ENCODE measurements at regions not wholly inside any gene's neighbourhood (a gene's known extent, or its start where the extent isn't known, plus 50 kb on each side); places are given as distances from the start of the nearest gene placed in this dataset.
A peak's percentile ranks its signal among the peaks of the same experiment; 100 is the strongest.

DNA sequence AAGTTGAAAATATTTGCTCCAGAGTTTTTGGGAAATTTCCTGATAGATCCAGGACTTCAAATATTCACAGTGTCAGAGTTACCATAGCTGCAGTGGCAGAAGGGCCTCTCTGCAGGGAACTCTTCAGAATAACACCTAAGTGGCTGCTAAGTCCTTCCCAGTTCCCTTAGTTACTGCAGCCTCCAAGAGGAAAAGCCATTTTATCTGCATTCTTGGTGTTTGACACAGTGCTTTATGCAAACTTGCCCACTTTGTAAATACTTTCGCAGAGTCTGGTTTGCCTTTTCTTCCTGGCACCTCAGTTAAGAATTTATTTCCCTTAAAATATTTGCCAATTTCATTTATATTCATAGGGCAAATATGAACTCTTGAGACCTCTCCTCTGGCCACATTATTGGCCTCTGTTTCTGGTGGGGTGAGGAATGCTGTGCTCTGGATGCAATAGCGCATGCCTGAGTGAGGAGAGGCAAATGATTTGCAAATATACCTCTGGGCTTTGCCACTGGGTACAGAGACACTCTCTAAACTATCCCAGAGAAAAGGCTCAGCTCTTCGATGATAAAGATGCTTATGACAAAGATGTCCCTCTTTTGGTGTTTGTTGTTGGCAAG lies 566.3 kb upstream of the NR3C2 start:
- TF ChIP-seq ZC3H10 (CRISPR knock-in tag; IDR thresholded peaks at IDR 0.05), result no peak
- no peak for TF ChIP-seq ZNF565 (CRISPR knock-in tag; conservative IDR thresholded peaks at IDR 0.05; ENCODE audit: low read depth)
- no peak for TF ChIP-seq RARB (CRISPR knock-in tag; IDR thresholded peaks at IDR 0.05)
- no peak for ATAC-seq

GRCh38 chr4:149005191-149005590 lies 563.0 kb upstream of the NR3C2 start:
- ATAC-seq, result no peak
- TF ChIP-seq POU6F1 (CRISPR knock-in tag; IDR thresholded peaks at IDR 0.05; ENCODE audit: borderline replicate concordance, low read depth), result no peak
- no peak for TF ChIP-seq TOX (CRISPR knock-in tag; IDR thresholded peaks at IDR 0.05; ENCODE audit: borderline replicate concordance)
- TF ChIP-seq RARB (CRISPR knock-in tag; IDR thresholded peaks at IDR 0.05), result no peak
- no peak for TF ChIP-seq OSR1 (CRISPR knock-in tag; IDR thresholded peaks at IDR 0.05)
- no peak for TF ChIP-seq ISL1 (CRISPR knock-in tag; IDR thresholded peaks at IDR 0.05)
- no peak for TF ChIP-seq ZFP3 (CRISPR knock-in tag; IDR thresholded peaks at IDR 0.05)
- no peak for TF ChIP-seq BACH2 (CRISPR knock-in tag; IDR thresholded peaks at IDR 0.05; ENCODE audit: borderline replicate concordance)

DNA sequence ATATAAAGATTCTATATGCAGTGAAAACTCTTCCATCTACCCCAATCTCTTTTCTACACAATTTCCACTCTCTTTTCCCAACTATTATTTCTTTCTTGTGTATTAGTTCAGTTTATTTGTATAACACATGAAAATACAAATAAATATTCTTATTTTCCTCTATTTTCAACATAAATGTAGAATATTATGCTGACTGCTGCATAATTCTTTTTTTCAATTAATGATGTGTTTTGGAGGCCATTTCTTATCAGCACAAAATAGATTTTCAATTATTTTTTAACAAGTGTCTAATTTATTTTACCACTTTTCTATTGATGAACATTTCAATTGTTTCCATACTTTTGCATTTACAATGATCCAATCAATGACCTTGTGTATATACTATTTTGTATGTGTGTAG lies 557.7 kb upstream of the NR3C2 start:
- no peak for ATAC-seq
- TF ChIP-seq ZFP3 (CRISPR knock-in tag; IDR thresholded peaks at IDR 0.05), result no peak
- TF ChIP-seq BACH2 (CRISPR knock-in tag; IDR thresholded peaks at IDR 0.05; ENCODE audit: borderline replicate concordance), result no peak
- no peak for TF ChIP-seq OSR1 (CRISPR knock-in tag; IDR thresholded peaks at IDR 0.05)
- no peak for TF ChIP-seq GLIS3 (CRISPR knock-in tag; IDR thresholded peaks at IDR 0.05)
- TF ChIP-seq ESRRG (CRISPR knock-in tag; IDR thresholded peaks at IDR 0.05), result no peak
- TF ChIP-seq, protein P1, sequence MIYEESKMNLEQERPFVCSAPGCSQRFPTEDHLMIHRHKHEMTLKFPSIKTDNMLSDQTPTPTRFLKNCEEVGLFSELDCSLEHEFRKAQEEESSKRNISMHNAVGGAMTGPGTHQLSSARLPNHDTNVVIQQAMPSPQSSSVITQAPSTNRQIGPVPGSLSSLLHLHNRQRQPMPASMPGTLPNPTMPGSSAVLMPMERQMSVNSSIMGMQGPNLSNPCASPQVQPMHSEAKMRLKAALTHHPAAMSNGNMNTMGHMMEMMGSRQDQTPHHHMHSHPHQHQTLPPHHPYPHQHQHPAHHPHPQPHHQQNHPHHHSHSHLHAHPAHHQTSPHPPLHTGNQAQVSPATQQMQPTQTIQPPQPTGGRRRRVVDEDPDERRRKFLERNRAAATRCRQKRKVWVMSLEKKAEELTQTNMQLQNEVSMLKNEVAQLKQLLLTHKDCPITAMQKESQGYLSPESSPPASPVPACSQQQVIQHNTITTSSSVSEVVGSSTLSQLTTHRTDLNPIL (CRISPR knock-in tag; IDR thresholded peaks at IDR 0.05; ENCODE audit: low read depth), result no peak
- no peak for TF ChIP-seq ISL1 (CRISPR knock-in tag; IDR thresholded peaks at IDR 0.05)
- no peak for TF ChIP-seq CSRNP3 (CRISPR knock-in tag; IDR thresholded peaks at IDR 0.05)
- TF ChIP-seq PPARA (CRISPR knock-in tag; IDR thresholded peaks at IDR 0.05; ENCODE audit: borderline replicate concordance), result no peak
- TF ChIP-seq, protein P2, sequence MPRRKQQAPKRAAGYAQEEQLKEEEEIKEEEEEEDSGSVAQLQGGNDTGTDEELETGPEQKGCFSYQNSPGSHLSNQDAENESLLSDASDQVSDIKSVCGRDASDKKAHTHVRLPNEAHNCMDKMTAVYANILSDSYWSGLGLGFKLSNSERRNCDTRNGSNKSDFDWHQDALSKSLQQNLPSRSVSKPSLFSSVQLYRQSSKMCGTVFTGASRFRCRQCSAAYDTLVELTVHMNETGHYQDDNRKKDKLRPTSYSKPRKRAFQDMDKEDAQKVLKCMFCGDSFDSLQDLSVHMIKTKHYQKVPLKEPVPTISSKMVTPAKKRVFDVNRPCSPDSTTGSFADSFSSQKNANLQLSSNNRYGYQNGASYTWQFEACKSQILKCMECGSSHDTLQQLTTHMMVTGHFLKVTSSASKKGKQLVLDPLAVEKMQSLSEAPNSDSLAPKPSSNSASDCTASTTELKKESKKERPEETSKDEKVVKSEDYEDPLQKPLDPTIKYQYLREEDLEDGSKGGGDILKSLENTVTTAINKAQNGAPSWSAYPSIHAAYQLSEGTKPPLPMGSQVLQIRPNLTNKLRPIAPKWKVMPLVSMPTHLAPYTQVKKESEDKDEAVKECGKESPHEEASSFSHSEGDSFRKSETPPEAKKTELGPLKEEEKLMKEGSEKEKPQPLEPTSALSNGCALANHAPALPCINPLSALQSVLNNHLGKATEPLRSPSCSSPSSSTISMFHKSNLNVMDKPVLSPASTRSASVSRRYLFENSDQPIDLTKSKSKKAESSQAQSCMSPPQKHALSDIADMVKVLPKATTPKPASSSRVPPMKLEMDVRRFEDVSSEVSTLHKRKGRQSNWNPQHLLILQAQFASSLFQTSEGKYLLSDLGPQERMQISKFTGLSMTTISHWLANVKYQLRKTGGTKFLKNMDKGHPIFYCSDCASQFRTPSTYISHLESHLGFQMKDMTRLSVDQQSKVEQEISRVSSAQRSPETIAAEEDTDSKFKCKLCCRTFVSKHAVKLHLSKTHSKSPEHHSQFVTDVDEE (CRISPR knock-in tag; IDR thresholded peaks at IDR 0.05), result no peak
- TF ChIP-seq SNAI2 (CRISPR knock-in tag; IDR thresholded peaks at IDR 0.05), result no peak
- TF ChIP-seq ARNTL (CRISPR knock-in tag; IDR thresholded peaks at IDR 0.05; ENCODE audit: borderline replicate concordance, low read depth), result no peak
- TF ChIP-seq POU6F1 (CRISPR knock-in tag; IDR thresholded peaks at IDR 0.05; ENCODE audit: borderline replicate concordance, low read depth), result no peak
- TF ChIP-seq TCF4 (CRISPR knock-in tag; IDR thresholded peaks at IDR 0.05; ENCODE audit: borderline replicate concordance), result no peak
- TF ChIP-seq TOX (CRISPR knock-in tag; IDR thresholded peaks at IDR 0.05; ENCODE audit: borderline replicate concordance), result no peak

GRCh38 chr4:148998719-148999118 lies 556.5 kb upstream of the NR3C2 start:
- TF ChIP-seq ISL1 (CRISPR knock-in tag; IDR thresholded peaks at IDR 0.05) (no peak), POU6F1 (CRISPR knock-in tag; IDR thresholded peaks at IDR 0.05; ENCODE audit: borderline replicate concordance, low read depth) (no peak), PPARA (CRISPR knock-in tag; IDR thresholded peaks at IDR 0.05; ENCODE audit: borderline replicate concordance) (no peak), ZC3H10 (CRISPR knock-in tag; IDR thresholded peaks at IDR 0.05) (no peak), OSR1 (CRISPR knock-in tag; IDR thresholded peaks at IDR 0.05) (no peak), ZNF8 (CRISPR knock-in tag; IDR thresholded peaks at IDR 0.05) (no peak), RARB (CRISPR knock-in tag; IDR thresholded peaks at IDR 0.05) (no peak), CSRNP3 (CRISPR knock-in tag; IDR thresholded peaks at IDR 0.05) (no peak), CSDC2 (CRISPR knock-in tag; IDR thresholded peaks at IDR 0.05) (no peak), TOX (CRISPR knock-in tag; IDR thresholded peaks at IDR 0.05; ENCODE audit: borderline replicate concordance) (no peak), ZNF70 (CRISPR knock-in tag; IDR thresholded peaks at IDR 0.05) (no peak)
- ATAC-seq, result peak; percentile 78
